GM12865 (cell line): ENCODE measurements at regions not wholly inside any gene's neighbourhood (a gene's known extent, or its start where the extent isn't known, plus 50 kb on each side); places are given as distances from the start of the nearest gene placed in this dataset.

ENCODE experiments used
- DNase-seq: peaks from one replicate; pipeline ENCODE4 v3.0.0; 2010; ENCODE audit warnings: low read depth
- H3K4me3 ChIP-seq: 2 replicates; pipeline ENCODE4 v1.5.1; 2011; ENCODE audit warnings: mild to moderate bottlenecking, low read depth, low read length, control low read depth
- TF ChIP-seq, protein P1 (sequence below): IDR thresholded peaks from 2 replicates; pipeline ENCODE4 v1.5.1; 2011; ENCODE audit warnings: low read length, control low read depth, low read depth, inconsistent platforms; ENCODE audit not compliant: insufficient read depth; ENCODE audit errors: missing control alignments

DNA sequence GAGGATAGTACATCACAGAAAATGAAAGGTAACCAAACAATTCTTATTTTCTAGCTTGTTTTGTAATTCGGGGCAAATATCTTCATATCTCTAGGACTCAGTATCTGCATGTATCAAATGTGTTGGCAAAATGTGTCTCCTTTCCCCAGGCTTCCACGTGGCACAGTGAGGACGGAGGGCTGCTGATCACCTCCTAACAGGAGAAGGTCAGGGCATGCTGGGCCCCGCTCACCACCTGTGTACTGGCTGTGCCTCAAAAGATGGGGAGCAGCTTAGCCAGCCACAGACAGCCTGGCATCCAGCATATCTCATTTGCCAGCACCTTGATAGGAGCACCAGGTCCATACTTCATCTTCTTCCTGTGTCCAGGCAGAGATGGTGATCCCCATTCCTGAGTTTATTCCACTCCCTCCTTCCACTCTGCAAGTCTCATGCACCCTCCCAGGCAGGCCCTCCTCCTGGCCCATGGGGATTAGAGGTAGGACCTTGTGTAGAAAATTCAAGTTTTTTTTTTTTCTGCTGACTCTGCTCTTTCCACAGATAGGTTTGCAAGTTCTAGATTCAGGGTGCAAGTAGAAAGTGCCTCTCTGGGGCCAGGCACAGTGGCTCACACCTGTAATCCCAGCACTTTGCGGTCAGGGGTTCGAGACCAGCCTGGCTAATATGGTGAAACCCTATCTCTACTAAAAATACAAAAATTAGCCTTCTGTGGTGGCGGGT lies 1639.0 kb upstream of the SLC10A2 start:
- no peak for DNase-seq
- TF ChIP-seq, protein P1, sequence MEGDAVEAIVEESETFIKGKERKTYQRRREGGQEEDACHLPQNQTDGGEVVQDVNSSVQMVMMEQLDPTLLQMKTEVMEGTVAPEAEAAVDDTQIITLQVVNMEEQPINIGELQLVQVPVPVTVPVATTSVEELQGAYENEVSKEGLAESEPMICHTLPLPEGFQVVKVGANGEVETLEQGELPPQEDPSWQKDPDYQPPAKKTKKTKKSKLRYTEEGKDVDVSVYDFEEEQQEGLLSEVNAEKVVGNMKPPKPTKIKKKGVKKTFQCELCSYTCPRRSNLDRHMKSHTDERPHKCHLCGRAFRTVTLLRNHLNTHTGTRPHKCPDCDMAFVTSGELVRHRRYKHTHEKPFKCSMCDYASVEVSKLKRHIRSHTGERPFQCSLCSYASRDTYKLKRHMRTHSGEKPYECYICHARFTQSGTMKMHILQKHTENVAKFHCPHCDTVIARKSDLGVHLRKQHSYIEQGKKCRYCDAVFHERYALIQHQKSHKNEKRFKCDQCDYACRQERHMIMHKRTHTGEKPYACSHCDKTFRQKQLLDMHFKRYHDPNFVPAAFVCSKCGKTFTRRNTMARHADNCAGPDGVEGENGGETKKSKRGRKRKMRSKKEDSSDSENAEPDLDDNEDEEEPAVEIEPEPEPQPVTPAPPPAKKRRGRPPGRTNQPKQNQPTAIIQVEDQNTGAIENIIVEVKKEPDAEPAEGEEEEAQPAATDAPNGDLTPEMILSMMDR: no peak
- no peak overlapping the region for H3K4me3 ChIP-seq

DNA sequence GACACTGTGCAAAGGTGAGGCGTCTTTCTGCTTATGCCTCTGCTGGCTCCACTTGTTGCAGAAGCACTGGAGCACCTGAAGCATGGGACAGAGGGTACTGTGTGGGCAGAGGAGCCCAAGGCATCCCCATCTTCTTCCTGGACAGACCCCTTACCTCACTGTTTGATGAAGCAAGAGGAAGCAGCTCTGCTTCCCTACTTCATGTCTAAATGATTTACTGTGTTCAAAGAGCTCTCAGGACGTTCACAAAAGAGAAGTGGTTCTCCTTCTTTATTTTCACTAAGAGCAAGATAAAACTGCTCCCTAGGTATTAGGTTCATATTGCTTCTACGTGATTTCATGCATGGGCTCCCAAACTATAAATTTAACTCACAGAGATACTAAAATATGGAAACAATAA lies 1635.4 kb upstream of the SLC10A2 start:
- H3K4me3 ChIP-seq: no peak overlapping the region
- no peak for DNase-seq
- TF ChIP-seq, protein P1: no peak

DNA sequence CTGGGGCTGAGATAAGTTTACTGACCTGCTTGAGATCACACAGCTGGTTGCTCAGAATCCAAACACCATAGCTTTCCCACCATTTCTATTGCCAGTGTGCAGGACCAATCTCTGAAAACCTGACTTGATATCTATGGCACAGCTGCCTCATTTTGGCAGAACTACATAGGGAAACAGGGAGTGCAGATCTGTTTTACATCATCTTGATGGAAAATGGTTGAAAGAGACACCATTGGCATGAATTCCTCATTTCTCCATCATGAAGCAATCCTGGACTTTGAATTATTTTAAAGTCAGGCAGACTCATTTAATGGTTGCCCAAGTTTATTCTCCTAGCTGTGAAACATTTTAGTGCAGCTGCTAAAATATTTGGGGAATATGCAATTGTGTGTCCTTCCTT lies 1628.2 kb upstream of the SLC10A2 start:
- DNase-seq: no peak
- TF ChIP-seq, protein P1: no peak
- no peak overlapping the region for H3K4me3 ChIP-seq

DNA sequence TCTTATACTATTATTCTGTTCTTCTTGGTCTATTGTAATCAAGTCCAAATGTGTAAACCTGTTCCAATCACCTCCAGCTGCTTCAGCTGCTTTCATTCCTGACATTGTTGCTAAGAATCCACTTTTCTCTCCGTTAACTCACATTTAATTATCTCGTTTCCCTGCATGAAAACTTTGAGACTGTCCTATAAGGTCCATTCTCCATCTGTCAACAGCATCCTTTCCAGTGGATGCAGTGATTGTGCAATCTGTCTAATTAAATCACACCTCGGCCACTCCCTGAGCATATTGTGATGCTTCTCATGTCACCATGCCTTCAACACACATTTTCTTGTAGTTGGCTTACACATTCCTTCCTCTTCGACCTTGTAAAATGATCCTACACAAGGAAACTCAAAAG lies 1626.9 kb upstream of the SLC10A2 start:
- TF ChIP-seq, protein P1: no peak
- no peak overlapping the region for H3K4me3 ChIP-seq
- DNase-seq: no peak

DNA sequence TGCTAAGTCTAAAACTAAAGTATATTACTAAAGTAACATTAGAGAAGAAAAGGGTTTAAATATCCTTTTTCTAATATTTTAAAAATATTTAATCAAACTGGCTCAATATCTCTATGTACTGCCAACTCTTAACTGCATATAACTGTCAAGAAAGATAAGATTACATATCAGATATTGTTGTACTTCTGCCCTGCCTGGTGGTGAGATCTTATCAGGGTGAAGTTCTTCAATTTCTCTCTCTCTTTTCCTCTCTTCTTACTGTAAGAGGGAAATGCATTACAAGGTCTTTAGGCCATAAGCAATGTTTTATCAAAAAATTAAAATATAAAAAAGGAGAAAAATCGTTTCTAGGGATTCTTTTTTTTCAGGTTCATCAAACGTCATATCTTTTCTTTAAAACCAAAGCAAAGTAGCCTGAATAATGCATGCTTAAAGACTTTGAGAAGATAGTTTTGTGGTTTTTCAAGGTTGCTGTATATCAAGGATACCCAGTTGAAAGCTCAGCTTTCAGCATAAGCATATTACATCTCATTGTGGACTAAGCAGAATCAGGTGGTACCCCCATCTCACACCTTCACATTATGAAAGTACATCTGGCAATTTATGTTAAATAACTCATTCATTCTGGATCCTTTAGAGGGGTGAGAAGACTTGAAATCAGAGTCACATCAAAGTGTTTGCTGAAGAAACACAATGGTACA lies 1625.7 kb upstream of the SLC10A2 start:
- H3K4me3 ChIP-seq: no peak overlapping the region
- DNase-seq: no peak
- TF ChIP-seq, protein P1: no peak

DNA sequence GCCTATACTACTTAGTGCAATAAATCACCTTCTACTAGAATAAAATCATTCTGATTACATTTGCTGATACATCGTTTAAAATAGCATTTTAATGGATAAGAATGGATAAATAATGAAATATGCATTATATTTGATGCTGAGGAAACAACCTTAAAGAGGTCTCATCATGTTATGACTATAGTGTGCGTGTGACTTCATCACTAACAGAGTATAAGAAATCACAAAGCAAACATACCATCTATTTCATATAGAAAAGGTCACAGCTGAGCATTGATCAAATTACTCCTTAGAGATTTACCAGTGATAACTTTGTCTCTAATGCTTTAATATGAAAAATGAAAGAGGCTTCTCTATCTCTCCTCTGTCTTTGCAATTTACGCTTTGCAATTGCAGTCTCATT lies 1620.3 kb upstream of the SLC10A2 start:
- TF ChIP-seq, protein P1: no peak
- no peak overlapping the region for H3K4me3 ChIP-seq
- DNase-seq: no peak
